ENCODE measurements at regions not wholly inside any gene's neighbourhood (a gene's known extent, or its start where the extent isn't known, plus 50 kb on each side); places are given as distances from the start of the nearest gene placed in this dataset.

- peak; percentile 58 for DNase-seq (ENCODE audit: low read depth)
Measured at GRCh38 chrX:143206966-143207365, 181.2 kb downstream of the SPANXN4 start.

- no peak for DNase-seq (ENCODE audit: low read depth)
Measured at GRCh38 chrX:143171703-143172102, 146.0 kb downstream of the SPANXN4 start.

GRCh38 chrX:143165778-143166177 lies 140.1 kb downstream of the SPANXN4 start:
- DNase-seq (ENCODE audit: low read depth): no peak

- DNase-seq (ENCODE audit: low read depth): no peak
Measured at GRCh38 chrX:143139681-143140080, 114.0 kb downstream of the SPANXN4 start.

- no peak for DNase-seq (ENCODE audit: low read depth)
Measured at GRCh38 chrX:143121477-143121876, 95.7 kb downstream of the SPANXN4 start.

GRCh38 chrX:143115466-143115865 lies 89.7 kb downstream of the SPANXN4 start:
- no peak for DNase-seq (ENCODE audit: low read depth)

GRCh38 chrX:143095816-143096215 lies 70.1 kb downstream of the SPANXN4 start:
- DNase-seq (ENCODE audit: low read depth): peak; percentile 63

GRCh38 chrX:143095321-143095720 lies 69.6 kb downstream of the SPANXN4 start:
- peak; percentile 59 for DNase-seq (ENCODE audit: low read depth)

- DNase-seq (ENCODE audit: low read depth): peak; percentile 79
Measured at GRCh38 chrX:143094417-143095023, 68.8 kb downstream of the SPANXN4 start.
